K562 (cell line): ENCODE measurements at regions not wholly inside any gene's neighbourhood (a gene's known extent, or its start where the extent isn't known, plus 50 kb on each side); places are given as distances from the start of the nearest gene placed in this dataset.
A peak's percentile ranks its signal among the peaks of the same experiment; 100 is the strongest.

Source experiments
- ESRRB ChIP-seq: fragments of 250-450 bp; sonication (Bioruptor Pico); IDR thresholded peaks from 2 replicates; pipeline ENCODE4 v1.5.0; 2020; ENCODE audit warnings: mild to moderate bottlenecking, moderate library complexity, borderline replicate concordance
- FOXA3 ChIP-seq, 2 experiments: fragments of 450-650 bp in 1 of 2; sonication (generic) in 1 of 2; formaldehyde crosslinking; IDR thresholded peaks in 1 of 2; conservative IDR thresholded peaks in 1 of 2; 2 replicates each; pipeline versions ENCODE4 v1.4.0 to v1.8.0; 2020 to 2022; ENCODE audit warnings: mild to moderate bottlenecking in 2 of 2, missing genetic modification reagents in 1 of 2
- FOXK1 ChIP-seq: sonication (generic); formaldehyde crosslinking; IDR thresholded peaks from 2 replicates; pipeline ENCODE4 v1.8.0; 2022; ENCODE audit warnings: missing genetic modification reagents, mild to moderate bottlenecking, borderline replicate concordance
- MAFG ChIP-seq: fragments of 450-650 bp; conservative IDR thresholded peaks from 2 replicates; pipeline ENCODE4 v1.6.1; 2016; ENCODE audit warnings: missing genetic modification characterization, missing compliant biosample characterization
- NCOA4 ChIP-seq: fragments of 450-650 bp; IDR thresholded peaks from 2 replicates; pipeline ENCODE4 v1.6.1; 2018; ENCODE audit warnings: mild to moderate bottlenecking; ENCODE audit not compliant: partially characterized antibody
- NFE2L1 ChIP-seq: fragments of 450-650 bp; IDR thresholded peaks from 2 replicates; pipeline ENCODE4 v1.6.1; 2016; ENCODE audit warnings: missing genetic modification characterization, low read depth, mild to moderate bottlenecking, missing compliant biosample characterization, moderate library complexity, borderline replicate concordance
- NR4A1 ChIP-seq, 2 experiments: fragments of 250-450 bp in 1 of 2; fragments of 450-650 bp in 1 of 2; sonication (Bioruptor Pico) in 1 of 2; IDR thresholded peaks; 2 replicates each; pipeline versions ENCODE4 v1.4.0 to v1.6.1; 2016 to 2020; ENCODE audit warnings: mild to moderate bottlenecking in 2 of 2, missing compliant biosample characterization in 1 of 2, missing genetic modification characterization in 1 of 2, moderate library complexity in 1 of 2
- POLR2H ChIP-seq: IDR thresholded peaks from 2 replicates; pipeline ENCODE4 v1.6.1; 2016; ENCODE audit warnings: missing genetic modification characterization, low read depth, mild to moderate bottlenecking, control low read depth, missing compliant biosample characterization, moderate library complexity
- RAD21 ChIP-seq, 2 experiments: fragments of 250-450 bp in 1 of 2; fragments of 450-650 bp in 1 of 2; sonication (Bioruptor Pico) in 1 of 2; formaldehyde crosslinking in 1 of 2; IDR thresholded peaks in 1 of 2; conservative IDR thresholded peaks in 1 of 2; 2 replicates each; pipeline versions ENCODE4 v1.4.0 to v1.8.0; 2020 to 2022; ENCODE audit warnings: mild to moderate bottlenecking in 2 of 2, moderate library complexity in 1 of 2
- ZNF561 ChIP-seq: fragments of 450-650 bp; formaldehyde crosslinking; conservative IDR thresholded peaks from 2 replicates; pipeline ENCODE4 v1.4.0; 2020; ENCODE audit warnings: mild to moderate bottlenecking, moderate library complexity
- TF ChIP-seq, protein P1 (sequence below), 3 experiments: IDR thresholded peaks in 2 of 3; conservative IDR thresholded peaks in 1 of 3; 2 replicates each; pipeline ENCODE4 v1.5.1; 2011 to 2012; ENCODE audit warnings: low read length in 3 of 3, mild to moderate bottlenecking in 3 of 3, control low read depth in 2 of 3, improper control_type of control experiment in 1 of 3, inconsistent platforms in 1 of 3, low read depth in 1 of 3, mixed read lengths in 1 of 3, moderate library complexity in 1 of 3; ENCODE audit not compliant: insufficient read depth in 2 of 3
- TF ChIP-seq, protein P2 (sequence below), 2 experiments: fragments of 450-650 bp; formaldehyde crosslinking in 1 of 2; IDR thresholded peaks; 2 replicates each; pipeline versions ENCODE4 v1.4.0 to v1.6.1; 2014 to 2020; ENCODE audit warnings: mild to moderate bottlenecking in 2 of 2, borderline replicate concordance in 1 of 2, low read depth in 1 of 2

DNA sequence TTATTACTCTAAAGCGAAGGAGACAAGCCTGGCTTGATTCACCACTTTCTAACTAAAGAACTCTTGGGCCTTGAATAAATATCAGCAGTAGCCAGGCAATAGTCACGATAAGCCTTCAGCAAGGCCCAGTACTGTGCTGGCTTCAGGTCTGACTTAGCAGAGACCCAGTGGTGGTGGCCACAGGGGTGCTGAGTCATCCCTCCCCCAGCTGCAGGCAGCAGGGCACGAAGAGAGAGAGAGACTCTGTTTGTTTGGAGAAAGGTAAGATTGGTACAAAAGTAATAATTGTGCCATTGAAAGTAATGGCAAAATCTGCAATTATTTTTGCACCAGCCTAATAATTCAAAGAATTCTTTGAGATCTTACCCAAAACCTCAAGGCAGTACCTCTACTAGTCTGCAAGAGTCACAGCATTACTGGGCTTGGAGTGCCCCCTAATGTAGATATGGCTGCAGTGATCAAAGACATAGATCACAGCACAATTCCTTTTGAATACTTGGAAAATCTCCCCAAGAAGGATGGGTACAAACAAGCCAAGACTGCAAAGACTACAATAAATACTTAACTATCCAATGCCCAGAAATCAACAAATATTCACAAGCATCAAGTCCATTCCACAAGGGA, 159.5 kb upstream of the USP38 start (continued):
- TF ChIP-seq, protein P1, sequence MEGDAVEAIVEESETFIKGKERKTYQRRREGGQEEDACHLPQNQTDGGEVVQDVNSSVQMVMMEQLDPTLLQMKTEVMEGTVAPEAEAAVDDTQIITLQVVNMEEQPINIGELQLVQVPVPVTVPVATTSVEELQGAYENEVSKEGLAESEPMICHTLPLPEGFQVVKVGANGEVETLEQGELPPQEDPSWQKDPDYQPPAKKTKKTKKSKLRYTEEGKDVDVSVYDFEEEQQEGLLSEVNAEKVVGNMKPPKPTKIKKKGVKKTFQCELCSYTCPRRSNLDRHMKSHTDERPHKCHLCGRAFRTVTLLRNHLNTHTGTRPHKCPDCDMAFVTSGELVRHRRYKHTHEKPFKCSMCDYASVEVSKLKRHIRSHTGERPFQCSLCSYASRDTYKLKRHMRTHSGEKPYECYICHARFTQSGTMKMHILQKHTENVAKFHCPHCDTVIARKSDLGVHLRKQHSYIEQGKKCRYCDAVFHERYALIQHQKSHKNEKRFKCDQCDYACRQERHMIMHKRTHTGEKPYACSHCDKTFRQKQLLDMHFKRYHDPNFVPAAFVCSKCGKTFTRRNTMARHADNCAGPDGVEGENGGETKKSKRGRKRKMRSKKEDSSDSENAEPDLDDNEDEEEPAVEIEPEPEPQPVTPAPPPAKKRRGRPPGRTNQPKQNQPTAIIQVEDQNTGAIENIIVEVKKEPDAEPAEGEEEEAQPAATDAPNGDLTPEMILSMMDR (IDR thresholded peaks at IDR 0.05 in 2 of 3, conservative IDR thresholded peaks at IDR 0.05 in 1 of 3; ENCODE audit: insufficient read depth in 2 of 3, low read depth in 1 of 3, low read length in 3 of 3), result peak in 1 of 3 experiments; percentile 19; a peak in 1 of 6 replicates
- TF ChIP-seq ZNF561 (CRISPR knock-in tag), result no peak
- TF ChIP-seq ESRRB (CRISPR knock-in tag), result no peak
- TF ChIP-seq POLR2H, result no peak
- no peak for TF ChIP-seq NCOA4
- peak in 1 of 2 experiments; percentile 34; a peak in 3 of 4 replicates for TF ChIP-seq RAD21 (CRISPR knock-in tag; conservative IDR thresholded peaks at IDR 0.05 in 1 of 2, IDR thresholded peaks at IDR 0.05 in 1 of 2)
- TF ChIP-seq NR4A1 (CRISPR knock-in tag; IDR thresholded peaks at IDR 0.05), result no peak
- no peak for TF ChIP-seq NR4A1 (tag; IDR thresholded peaks at IDR 0.05)
- 0 out of 2 replicates have a peak, but pooled peaks have one; percentile 7 for TF ChIP-seq NFE2L1 (tag)
- TF ChIP-seq, protein P2, sequence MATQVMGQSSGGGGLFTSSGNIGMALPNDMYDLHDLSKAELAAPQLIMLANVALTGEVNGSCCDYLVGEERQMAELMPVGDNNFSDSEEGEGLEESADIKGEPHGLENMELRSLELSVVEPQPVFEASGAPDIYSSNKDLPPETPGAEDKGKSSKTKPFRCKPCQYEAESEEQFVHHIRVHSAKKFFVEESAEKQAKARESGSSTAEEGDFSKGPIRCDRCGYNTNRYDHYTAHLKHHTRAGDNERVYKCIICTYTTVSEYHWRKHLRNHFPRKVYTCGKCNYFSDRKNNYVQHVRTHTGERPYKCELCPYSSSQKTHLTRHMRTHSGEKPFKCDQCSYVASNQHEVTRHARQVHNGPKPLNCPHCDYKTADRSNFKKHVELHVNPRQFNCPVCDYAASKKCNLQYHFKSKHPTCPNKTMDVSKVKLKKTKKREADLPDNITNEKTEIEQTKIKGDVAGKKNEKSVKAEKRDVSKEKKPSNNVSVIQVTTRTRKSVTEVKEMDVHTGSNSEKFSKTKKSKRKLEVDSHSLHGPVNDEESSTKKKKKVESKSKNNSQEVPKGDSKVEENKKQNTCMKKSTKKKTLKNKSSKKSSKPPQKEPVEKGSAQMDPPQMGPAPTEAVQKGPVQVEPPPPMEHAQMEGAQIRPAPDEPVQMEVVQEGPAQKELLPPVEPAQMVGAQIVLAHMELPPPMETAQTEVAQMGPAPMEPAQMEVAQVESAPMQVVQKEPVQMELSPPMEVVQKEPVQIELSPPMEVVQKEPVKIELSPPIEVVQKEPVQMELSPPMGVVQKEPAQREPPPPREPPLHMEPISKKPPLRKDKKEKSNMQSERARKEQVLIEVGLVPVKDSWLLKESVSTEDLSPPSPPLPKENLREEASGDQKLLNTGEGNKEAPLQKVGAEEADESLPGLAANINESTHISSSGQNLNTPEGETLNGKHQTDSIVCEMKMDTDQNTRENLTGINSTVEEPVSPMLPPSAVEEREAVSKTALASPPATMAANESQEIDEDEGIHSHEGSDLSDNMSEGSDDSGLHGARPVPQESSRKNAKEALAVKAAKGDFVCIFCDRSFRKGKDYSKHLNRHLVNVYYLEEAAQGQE (IDR thresholded peaks at IDR 0.05; ENCODE audit: borderline replicate concordance), result peak; percentile 9; the same call in 1 of the 2 replicates
- TF ChIP-seq, protein P2 (CRISPR knock-in tag; IDR thresholded peaks at IDR 0.05; ENCODE audit: low read depth), result no peak
- TF ChIP-seq FOXA3 (CRISPR knock-in tag; conservative IDR thresholded peaks at IDR 0.05 in 1 of 2, IDR thresholded peaks at IDR 0.05 in 1 of 2), result no peak
- no peak for TF ChIP-seq FOXK1 (CRISPR knock-in tag)
- peak; percentile 34 for TF ChIP-seq MAFG
